CD14-positive monocyte (primary cell): ENCODE measurements at regions not wholly inside any gene's neighbourhood (a gene's known extent, or its start where the extent isn't known, plus 50 kb on each side); places are given as distances from the start of the nearest gene placed in this dataset.

Source experiments
- DNase-seq, 3 donors: peaks; one replicate each; pipeline ENCODE4 v3.0.0-alpha.2; 2011 to 2022
- H2AFZ ChIP-seq: 2 replicates; pipeline ENCODE4 v1.6.0; 2012; ENCODE audit warnings: mild to moderate bottlenecking, low read depth, low read length, inconsistent platforms; ENCODE audit not compliant: insufficient read depth, poor library complexity, severe bottlenecking
- H3K27ac ChIP-seq, 2 donors: 1 replicate in 1 of 2; 2 replicates in 1 of 2; pipeline ENCODE4 v1.5.1; 2012 to 2013; ENCODE audit warnings: low read length in 2 of 2, control low read depth in 1 of 2, inconsistent platforms in 1 of 2, low read depth in 1 of 2, mild to moderate bottlenecking in 1 of 2
- H3K27me3 ChIP-seq, 2 donors: one replicate each; pipeline versions ENCODE4 v1.6.0 to v1.6.1; 2011 to 2013; ENCODE audit warnings: low read length in 2 of 2; ENCODE audit not compliant: control insufficient read depth in 2 of 2, insufficient read depth in 2 of 2
- H3K36me3 ChIP-seq, 2 donors: replicated peaks in 1 of 2; 1 replicate in 1 of 2; 2 replicates in 1 of 2; pipeline versions ENCODE4 v1.5.1 to v1.6.1; 2012 to 2013; ENCODE audit warnings: low read length in 2 of 2, control low read depth in 1 of 2, inconsistent platforms in 1 of 2, mild to moderate bottlenecking in 1 of 2; ENCODE audit not compliant: insufficient read depth in 2 of 2, control insufficient read depth in 1 of 2
- H3K4me1 ChIP-seq, 2 donors: 1 replicate in 1 of 2; 2 replicates in 1 of 2; pipeline versions ENCODE4 v1.5.1 to v1.6.1; 2012 to 2013; ENCODE audit warnings: low read length in 2 of 2, control low read depth in 1 of 2, inconsistent platforms in 1 of 2, mild to moderate bottlenecking in 1 of 2, moderate library complexity in 1 of 2; ENCODE audit not compliant: insufficient read depth in 2 of 2, control insufficient read depth in 1 of 2
- H3K4me2 ChIP-seq: replicated peaks from 2 replicates; pipeline ENCODE3; 2012; ENCODE audit warnings: low read length, moderate library complexity, mild to moderate bottlenecking; ENCODE audit not compliant: poor library complexity, severe bottlenecking; ENCODE audit errors: extremely low read depth
- H3K4me3 ChIP-seq, 3 experiments: fragments of 200-600 bp in 1 of 3; sonication (generic) in 1 of 3; replicated peaks in 1 of 3; 1 replicate in 2 of 3; 2 replicates in 1 of 3; pipeline ENCODE4 v1.5.1; 2011 to 2013; ENCODE audit warnings: low read length in 3 of 3, mild to moderate bottlenecking in 3 of 3, control low read depth in 2 of 3, low read depth in 2 of 3, inconsistent platforms in 1 of 3, moderate library complexity in 1 of 3
- H3K79me2 ChIP-seq: 2 replicates; pipeline ENCODE4 v1.6.0; 2012; ENCODE audit warnings: mild to moderate bottlenecking, control low read depth, inconsistent platforms, low read length, moderate library complexity; ENCODE audit not compliant: insufficient read depth
- H3K9ac ChIP-seq: 2 replicates; pipeline ENCODE4 v1.6.0; 2017; ENCODE audit warnings: low read length, mild to moderate bottlenecking; ENCODE audit not compliant: insufficient read depth, poor library complexity, severe bottlenecking
- H3K9me3 ChIP-seq, 2 donors: replicated peaks in 1 of 2; 1 replicate in 1 of 2; 2 replicates in 1 of 2; pipeline versions ENCODE4 v1.5.1 to v1.6.1; 2012 to 2013; ENCODE audit warnings: low read length in 2 of 2, control low read depth in 1 of 2; ENCODE audit not compliant: control insufficient read depth in 1 of 2, insufficient read depth in 1 of 2
- H4K20me1 ChIP-seq: 2 replicates; pipeline ENCODE4 v1.6.0; 2012; ENCODE audit warnings: mild to moderate bottlenecking, low read length, control low read depth, moderate library complexity; ENCODE audit not compliant: insufficient read depth
- H3K27ac Mint-ChIP-seq, 7 donors: one replicate each; pipeline ENCODE4 v1.8.0; 2020; ENCODE audit warnings: mild to moderate bottlenecking in 7 of 7, mixed read lengths in 7 of 7, moderate library complexity in 6 of 7, inconsistent platforms in 2 of 7
- H3K27me3 Mint-ChIP-seq, 3 donors: one replicate each; pipeline ENCODE4 v1.8.0; 2021 to 2022; ENCODE audit warnings: low read depth in 3 of 3, mild to moderate bottlenecking in 3 of 3, mixed read lengths in 3 of 3, moderate library complexity in 3 of 3, inconsistent platforms in 1 of 3
- H3K36me3 Mint-ChIP-seq, 2 donors: one replicate each; pipeline ENCODE4 v1.8.0; 2020; ENCODE audit warnings: mixed read lengths in 2 of 2, inconsistent platforms in 1 of 2, mild to moderate bottlenecking in 1 of 2
- H3K4me1 Mint-ChIP-seq: one replicate; pipeline ENCODE4 v1.8.0; 2020; ENCODE audit warnings: mild to moderate bottlenecking, mixed read lengths
- H3K4me3 Mint-ChIP-seq, 2 donors: one replicate each; pipeline ENCODE4 v1.8.0; 2020; ENCODE audit warnings: mild to moderate bottlenecking in 2 of 2, mixed read lengths in 2 of 2, moderate library complexity in 1 of 2
- H3K9me3 Mint-ChIP-seq, 7 donors: one replicate each; pipeline ENCODE4 v1.8.0; 2020 to 2022; ENCODE audit warnings: mixed read lengths in 7 of 7, mild to moderate bottlenecking in 6 of 7, moderate library complexity in 6 of 7, inconsistent platforms in 2 of 7
- CTCF ChIP-seq: fragments of 200-600 bp; IDR thresholded peaks from one replicate; pipeline ENCODE4 v1.8.0; 2022; ENCODE audit warnings: antibody characterized with exemption, mild to moderate bottlenecking
- WGBS: methylation state at CpG from one replicate; pipeline ENCODE4 v1.1.5; 2013; ENCODE audit warnings: missing lambda C conversion rate; ENCODE audit not compliant: insufficient coverage; 5-methylcytosine and 5-hydroxymethylcytosine counted together
- intact Hi-C, 2 donors: fragments of 100-400 bp; cut with micrococcal nuclease; formaldehyde crosslinking; loops; one replicate each; pipeline versions ENCODE4 v1.15.0 to v1.15.1; 2023

GRCh38 chr6:94548201-94548600, 1029.1 kb upstream of the MANEA start:
- Histone ChIP-seq H2AFZ (no peak overlapping the region), H3K27me3 (no peaks in the 10 kb centered on the region), H3K4me3 (no peak overlapping the region), H3K4me2 (no peak overlapping the region), H3K27ac (no peak overlapping the region), H3K79me2 (no peaks in the 10 kb centered on the region), H3K9ac (no peak overlapping the region), H3K36me3 (no peaks in the 10 kb centered on the region), H3K9me3 (no peaks in the 10 kb centered on the region), H4K20me1 (no peaks in the 10 kb centered on the region), H3K4me1 (no peaks in the 10 kb centered on the region)
- Mint-ChIP-seq H3K4me1 (no peaks in the 10 kb centered on the region), H3K4me3 (no peak overlapping the region), H3K27ac (no peak overlapping the region), H3K36me3 (no peaks in the 10 kb centered on the region), H3K9me3 (peaks cover 0 to 4% (median 0%) of the 10 kb centered on the region in 7 donors), H3K27me3 (no peaks in the 10 kb centered on the region)
- WGBS = no CpG with 5 or more reads among the region's 4 CpGs
- intact Hi-C loops = no loop called here
- TF ChIP-seq CTCF = no peak
- DNase-seq = no peak

GRCh38 chr6:94535798-94536197, 1041.5 kb upstream of the MANEA start:
- Histone ChIP-seq H4K20me1 (no peaks in the 10 kb centered on the region), H3K27ac (no peak overlapping the region), H3K4me3 (no peak overlapping the region), H3K36me3 (no peaks in the 10 kb centered on the region), H2AFZ (no peak overlapping the region), H3K4me1 (no peaks in the 10 kb centered on the region), H3K4me2 (no peak overlapping the region), H3K27me3 (no peaks in the 10 kb centered on the region), H3K9ac (no peak overlapping the region), H3K79me2 (no peaks in the 10 kb centered on the region), H3K9me3 (peaks cover 0 to 8% of the 10 kb centered on the region in 2 donors)
- no peak overlapping the region for H3K27ac Mint-ChIP-seq
- H3K9me3 Mint-ChIP-seq = peaks cover 0 to 15% (median 2%) of the 10 kb centered on the region in 7 donors
- no peaks in the 10 kb centered on the region for H3K27me3 Mint-ChIP-seq
- no peak for TF ChIP-seq CTCF
- H3K4me1 Mint-ChIP-seq = no peaks in the 10 kb centered on the region
- intact Hi-C loops = no loop called here
- no peaks in the 10 kb centered on the region for H3K36me3 Mint-ChIP-seq
- no peak for DNase-seq
- WGBS = no CpG with 5 or more reads among the region's 1 CpG
- no peak overlapping the region for H3K4me3 Mint-ChIP-seq
